ENCODE measurements at regions not wholly inside any gene's neighbourhood (a gene's known extent, or its start where the extent isn't known, plus 50 kb on each side); places are given as distances from the start of the nearest gene placed in this dataset.
"Not testable (repeated sequence)": the region's sequence is repeated elsewhere in the genome, so short reads cannot be mapped to it uniquely, and the experiment has no call there.

DNA sequence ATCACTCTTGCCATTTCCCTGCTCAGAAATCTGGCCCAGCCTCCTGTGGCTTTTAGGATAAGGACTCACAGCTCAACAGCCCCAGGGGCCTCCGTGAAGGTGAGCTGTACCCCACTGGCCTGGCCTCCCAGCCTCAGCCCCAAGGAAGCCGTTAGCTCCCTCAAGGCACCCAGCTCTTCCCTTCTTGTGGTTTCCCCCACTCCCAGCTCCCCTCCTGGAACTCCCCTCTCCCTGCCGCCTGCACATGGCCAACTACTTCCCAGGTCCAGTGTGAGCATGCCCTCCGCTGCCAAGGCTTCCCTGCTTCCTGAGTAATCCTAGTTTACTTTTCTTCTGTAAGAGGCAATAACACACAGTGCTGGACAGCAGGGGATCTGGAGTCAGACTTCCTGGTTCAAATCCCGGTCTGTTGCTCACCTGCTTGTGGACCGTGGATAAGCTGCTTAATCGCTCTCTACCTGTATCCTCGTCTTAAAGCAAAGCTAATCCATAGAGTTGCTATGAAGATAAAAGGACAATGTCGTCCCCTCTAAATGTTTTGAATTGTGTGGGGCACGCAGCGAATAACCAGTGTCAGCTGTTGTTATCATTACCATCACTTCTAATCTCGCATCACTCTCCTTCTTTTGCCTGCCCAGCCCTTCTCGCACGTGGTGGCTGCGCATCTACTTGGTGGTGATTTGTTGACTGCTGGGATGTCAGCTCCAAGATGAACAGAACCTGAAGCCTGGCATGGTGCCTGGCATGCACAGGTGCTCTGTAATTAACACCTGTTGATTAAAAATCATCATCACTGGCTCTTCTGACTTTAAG is 86.6 kb downstream of the C5orf15 start:
- no peak for DNase-seq (ENCODE audit: low read depth)

DNA sequence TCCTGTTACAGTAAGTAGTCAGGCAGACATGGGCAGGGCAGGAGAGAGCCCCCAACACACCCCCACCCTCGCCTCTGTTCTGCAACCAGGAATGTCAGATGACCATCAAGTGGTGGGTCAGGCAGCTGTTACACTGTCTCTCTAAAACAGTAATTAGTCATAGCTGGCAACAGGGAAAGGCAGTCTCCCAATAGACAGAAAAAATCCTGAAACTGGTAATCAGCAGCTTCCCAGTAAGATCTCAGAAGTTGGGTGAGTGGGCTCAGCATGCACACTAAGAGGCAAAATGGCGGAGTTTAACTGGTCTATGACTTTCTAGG is 90.2 kb downstream of the C5orf15 start:
- DNase-seq (ENCODE audit: low read depth) = no peak

DNA sequence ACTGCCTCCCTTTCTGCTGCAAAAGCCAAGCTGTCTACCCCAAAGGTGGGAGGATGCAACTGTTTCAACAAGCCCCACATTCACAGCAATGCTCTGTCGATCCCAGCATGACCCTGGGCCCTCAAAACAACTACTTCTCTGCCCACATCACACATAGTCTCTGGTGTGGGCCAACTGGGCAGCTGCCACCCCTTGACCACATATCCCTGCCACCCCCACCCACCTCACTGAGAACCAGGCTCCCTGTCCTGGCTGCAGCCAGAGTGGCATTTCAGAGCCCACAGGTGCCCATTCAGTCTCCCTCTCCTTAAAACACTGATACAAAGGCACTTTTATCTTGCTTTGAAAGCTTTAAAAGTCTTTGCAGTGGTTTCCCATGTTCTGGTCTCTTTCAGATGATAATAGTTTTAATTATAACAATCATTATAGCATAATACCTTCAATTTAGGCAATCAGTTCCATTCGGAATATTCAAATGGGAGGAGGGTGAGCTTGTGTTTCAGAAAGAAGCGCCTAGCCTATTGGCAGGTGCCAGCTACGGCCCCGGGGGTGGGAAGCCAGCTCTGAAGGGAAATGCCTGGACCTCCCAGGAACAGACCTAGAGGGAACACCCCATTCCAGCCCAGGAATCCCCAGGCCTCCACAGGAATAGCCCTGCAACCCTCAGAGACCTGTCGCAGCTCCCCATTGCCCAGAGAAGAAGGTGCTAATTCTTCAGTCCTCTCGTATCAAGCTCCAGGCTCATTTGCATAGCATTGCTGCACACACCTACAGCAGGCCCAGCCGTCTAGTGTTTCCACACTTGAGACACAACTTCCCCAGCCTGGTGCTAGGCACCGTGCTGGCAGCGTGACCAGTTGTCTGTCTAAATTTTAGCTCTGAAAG is 90.8 kb downstream of the C5orf15 start:
- DNase-seq (ENCODE audit: low read depth) = no peak

DNA sequence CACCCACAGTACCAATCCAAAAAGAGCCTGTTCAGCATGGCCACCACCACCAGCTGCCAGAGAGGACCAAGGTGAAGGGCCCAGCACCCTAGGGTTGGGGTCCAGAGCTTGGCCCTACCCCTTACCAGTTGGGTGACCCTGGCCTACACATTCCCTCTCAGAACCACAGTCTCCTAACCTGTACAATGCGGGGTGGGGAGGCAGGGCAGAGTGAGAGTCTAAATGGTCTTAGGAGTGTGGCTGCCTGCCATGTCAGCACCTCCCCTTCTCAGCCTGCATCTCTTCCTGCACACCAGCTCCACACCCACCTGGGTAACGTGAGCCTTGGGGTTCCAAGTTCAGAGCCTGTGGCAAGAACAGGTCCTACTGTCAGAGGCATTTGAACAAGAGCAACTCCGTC is 92.2 kb downstream of the C5orf15 start:
- DNase-seq (ENCODE audit: low read depth) = no peak

DNA sequence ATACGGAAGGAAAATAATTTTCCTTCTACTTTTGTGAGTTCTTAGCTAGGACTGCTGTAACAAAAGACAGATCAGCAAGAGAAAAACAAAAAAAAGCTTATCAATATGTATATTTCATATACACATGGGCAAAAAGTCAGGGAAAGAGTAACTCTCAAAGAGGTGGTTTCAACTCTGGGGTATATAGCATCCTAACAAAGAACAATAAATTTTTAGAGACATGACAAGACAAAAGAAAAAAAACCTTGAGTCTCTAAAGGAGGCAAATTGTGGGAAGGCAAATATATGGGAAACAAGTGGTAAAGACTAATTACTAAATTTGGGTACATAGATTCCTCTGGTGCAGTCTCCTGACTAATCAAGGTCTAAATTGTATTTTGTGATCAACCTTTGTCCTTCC is 93.2 kb downstream of the C5orf15 start:
- no peak for DNase-seq (ENCODE audit: low read depth)

DNA sequence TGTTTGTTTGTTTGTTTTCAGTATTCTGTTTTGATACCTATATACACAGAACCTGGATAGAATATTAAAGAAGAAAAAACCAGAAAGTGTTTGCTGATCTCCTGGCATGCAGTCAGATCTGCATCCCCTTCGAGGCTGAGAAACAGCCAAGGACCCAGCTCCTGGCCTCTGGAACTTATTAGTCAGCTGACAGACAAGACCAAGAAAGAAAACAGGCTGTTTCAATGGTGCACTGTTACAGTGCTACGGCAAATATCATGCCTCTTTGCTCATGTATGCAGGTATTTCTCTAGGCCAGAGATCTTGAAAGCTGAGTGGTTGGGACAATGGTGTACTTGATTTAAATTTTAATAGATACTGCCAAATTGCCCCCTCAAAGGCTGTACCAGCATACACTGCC is 95.0 kb downstream of the C5orf15 start:
- no peak for DNase-seq (ENCODE audit: low read depth)

DNA sequence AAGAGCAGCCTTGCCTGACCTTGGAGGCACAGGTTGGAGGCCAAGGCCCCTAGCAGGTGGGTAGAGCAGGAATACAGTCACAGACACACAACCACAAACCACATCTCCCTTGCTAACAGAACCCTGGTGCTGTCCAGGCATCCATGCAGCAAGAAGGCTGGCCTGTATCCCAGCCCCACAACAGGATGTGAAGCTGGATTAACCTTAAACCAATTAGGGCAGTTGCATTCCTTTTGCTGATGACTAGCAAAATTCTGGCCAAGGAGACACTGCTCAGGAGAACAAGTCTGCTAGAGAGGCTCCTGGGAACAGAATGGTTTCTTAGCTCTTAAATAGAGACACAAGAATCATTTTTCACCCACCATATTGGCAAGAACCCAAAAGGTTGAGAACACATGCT is 97.8 kb downstream of the C5orf15 start:
- DNase-seq (ENCODE audit: low read depth) = peak; percentile 61

DNA sequence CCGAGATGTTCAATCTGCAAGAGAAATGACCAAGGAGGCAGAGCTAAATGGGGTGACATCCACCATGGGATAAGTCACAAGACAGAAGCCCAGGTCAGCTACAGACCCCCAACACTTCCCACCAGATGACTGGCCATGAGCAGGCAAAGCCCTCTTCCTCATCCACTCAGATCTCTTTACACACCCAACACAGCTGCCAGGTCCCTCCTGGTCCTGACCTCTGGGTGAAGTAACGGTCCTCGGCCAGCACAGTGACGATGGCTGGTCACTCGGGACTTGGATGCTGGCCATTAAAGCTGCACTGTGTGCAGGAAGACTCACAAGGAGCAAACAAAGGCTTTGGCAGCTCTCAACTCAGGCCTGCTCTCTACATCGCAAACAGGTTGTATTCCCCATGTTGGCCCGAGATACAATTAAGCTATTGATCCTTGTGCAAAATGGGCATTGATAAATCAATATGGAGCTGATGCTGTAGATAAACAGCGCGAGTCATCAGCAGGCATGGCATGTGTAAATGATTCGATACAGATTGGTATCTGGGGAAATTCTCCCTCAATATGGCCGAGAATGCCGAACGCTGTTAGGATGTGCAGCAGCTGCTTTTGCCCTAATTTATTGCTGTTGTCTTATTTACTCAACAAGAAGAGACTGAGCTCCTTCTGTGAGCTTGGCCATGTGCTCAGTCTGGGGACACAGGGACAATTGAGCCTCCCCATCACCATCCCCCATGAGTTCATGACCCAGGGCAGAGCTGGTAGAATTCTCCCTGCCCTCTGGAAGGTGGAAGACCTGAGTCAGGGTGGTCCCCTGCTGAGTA is 98.7 kb downstream of the C5orf15 start:
- DNase-seq (ENCODE audit: low read depth) = no peak

DNA sequence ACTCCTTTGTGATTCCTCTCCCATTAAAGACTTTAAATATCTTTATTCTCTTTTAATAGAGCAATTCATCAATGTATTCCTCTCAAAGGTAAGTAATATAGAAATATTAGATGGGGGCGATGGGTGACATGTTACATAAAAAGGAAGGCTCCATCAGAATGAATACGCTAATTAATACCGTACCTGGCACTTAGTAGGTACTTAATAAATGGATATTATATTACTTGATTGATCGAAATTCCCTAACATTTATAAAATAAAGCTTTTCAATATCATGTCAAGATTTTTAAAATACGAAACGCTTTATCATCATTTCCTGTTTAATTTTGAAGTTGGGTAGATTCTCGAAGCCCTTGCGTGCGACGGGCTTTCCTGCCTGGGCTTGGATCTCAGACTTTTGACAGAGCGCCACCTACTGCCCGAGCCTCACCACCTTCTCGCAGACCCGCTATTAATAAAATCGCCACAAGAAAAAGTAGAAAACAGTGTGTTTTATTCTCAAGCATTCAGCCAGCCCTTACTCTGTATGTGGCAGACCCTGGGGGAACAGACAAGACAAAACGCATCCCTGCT is 99.4 kb downstream of the C5orf15 start:
- DNase-seq (ENCODE audit: low read depth) = peak; percentile 52

DNA sequence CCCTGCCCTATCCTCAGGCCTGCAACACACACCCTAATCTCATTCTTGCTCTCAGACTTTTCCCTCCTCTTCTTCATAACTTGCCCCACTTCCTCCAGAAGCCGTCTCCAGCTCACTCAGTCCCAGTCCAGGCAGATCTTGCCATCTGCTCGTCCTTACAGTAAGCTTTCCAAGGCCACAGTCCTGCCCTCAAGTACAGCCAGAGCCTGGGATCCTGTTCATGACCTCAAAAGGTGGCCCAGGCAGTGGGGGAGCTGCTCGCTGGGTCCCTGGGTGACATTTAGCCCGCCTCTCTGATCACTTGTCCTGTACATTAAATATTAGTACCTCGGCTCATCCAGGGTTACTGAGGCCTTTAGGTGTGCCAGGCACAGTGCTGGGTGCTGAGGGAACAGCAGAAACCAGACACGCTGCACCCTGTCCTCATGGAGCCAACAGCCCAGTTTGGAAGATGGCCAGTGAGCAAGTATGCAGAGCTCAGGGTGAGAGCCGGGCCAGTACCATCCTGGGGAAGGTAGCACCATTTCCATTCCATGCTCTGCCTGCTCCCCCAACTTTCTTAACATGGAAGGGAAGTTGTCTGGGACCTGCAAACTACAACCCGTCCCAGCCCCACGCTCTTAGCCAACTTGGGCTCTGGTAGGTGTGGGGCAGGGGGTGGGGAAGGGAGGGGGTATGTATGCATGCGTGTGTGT is 100.4 kb downstream of the C5orf15 start:
- DNase-seq (ENCODE audit: low read depth) = no peak

DNA sequence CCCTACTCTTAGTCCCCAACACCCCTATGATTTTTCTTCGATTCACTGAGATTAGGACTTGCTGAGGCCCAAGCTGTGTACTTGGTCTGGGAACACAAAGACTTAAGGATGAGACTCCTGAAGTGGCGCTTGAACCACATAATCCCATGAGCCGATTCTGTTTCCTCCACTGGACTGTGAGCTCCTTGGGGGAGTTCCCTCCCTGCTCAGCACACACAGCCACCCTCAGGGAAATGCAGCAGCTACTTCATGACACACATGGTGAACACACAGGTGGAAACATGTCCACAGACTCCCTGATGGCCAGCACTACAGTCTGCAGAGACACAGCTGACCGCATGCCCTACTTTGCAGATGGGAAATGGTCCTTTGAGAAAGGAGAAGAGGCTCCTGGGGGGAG is 101.1 kb downstream of the C5orf15 start:
- no peak for DNase-seq (ENCODE audit: low read depth)

DNA sequence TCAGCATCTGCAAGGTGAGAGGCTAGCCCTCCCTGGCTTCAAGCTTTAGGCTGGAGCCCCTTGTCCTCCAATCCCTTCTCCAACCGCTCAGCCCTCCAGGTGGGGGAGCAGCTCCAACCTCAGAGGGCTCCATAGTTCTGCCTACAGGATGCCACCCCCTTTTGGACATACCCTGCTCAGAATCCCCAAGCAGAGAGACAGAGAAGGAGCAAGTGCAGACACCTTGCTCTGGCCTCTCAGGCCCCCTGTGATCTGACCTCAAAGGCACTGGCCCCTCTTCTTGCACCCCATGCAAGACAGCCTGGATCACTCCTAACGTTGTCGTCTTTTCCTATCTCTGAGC is 101.6 kb downstream of the C5orf15 start:
- DNase-seq (ENCODE audit: low read depth) = no peak

DNA sequence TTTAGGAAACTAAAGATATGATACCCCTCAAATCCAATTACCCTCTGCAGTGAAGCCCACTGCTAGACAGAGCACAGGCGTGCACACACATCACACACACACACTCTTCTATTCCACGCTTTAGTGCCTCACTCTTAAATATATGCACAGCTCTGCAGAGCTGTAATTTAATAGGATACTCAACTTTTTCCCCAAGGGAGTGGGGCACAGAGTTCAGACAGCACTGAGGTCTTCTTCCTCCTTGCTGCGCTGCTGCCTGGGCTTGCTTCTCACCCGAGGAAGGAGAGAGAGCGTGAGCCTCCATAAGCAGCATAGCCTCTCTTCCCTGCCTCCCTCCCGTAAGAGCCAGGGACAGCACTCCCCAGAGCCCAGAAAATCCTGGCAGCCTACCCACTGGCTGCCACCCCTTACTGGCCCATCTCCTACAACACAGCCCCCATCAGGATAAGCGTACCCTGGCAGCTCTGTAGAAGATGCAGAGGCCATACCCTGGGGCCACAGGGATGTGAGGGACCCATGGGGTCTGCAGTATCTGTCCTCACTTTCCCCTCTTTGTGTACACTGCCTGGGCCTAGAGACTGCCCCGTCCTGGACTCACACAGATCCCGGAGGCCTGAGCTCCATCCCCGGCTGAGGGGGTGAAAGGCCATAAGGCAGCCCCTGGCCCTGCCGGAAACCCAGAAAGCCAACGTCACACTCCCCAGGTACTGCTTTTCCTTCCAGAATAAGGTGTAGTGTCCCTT is 102.1 kb downstream of the C5orf15 start:
- no peak for DNase-seq (ENCODE audit: low read depth)

DNA sequence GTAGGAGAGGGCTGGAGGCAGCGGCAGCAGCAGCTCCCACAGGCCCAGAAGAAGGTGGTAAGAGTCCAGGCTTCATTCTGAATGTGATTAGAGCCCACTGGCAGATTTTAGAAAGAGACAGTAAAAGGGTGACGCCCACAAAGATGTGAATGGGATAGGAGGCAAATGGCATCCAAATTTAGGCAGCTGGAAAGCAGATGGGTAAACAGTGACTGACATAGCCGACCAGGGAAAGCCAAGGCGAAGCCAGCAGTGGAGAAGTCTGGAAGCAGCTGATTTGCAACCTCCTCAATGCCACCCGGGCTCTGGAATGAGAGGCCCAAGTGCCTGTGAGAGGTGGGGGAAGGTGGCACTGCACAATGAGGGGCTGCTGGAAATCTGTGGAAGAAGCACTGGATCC is 103.3 kb downstream of the C5orf15 start:
- DNase-seq (ENCODE audit: low read depth) = no peak

DNA sequence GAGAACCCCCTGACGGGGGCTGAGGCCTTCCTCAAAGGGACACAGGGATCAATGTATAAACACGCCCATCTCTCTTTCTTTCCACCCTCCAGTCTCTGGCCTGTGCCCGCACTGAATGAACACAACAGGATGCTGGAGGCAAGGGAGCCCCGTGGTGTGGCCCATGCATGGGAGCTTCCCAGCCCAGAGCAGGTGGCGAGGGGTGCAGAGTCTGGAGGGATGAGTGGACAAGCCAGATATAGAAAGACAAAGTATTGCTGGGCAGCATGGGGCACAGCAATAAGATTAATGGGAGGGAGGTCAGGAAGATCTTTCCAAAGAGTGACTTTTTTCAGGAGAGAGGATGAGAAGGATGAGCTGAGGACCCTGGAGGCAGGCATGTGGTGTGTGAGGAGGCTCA is 103.7 kb downstream of the C5orf15 start:
- no peak for DNase-seq (ENCODE audit: low read depth)

DNA sequence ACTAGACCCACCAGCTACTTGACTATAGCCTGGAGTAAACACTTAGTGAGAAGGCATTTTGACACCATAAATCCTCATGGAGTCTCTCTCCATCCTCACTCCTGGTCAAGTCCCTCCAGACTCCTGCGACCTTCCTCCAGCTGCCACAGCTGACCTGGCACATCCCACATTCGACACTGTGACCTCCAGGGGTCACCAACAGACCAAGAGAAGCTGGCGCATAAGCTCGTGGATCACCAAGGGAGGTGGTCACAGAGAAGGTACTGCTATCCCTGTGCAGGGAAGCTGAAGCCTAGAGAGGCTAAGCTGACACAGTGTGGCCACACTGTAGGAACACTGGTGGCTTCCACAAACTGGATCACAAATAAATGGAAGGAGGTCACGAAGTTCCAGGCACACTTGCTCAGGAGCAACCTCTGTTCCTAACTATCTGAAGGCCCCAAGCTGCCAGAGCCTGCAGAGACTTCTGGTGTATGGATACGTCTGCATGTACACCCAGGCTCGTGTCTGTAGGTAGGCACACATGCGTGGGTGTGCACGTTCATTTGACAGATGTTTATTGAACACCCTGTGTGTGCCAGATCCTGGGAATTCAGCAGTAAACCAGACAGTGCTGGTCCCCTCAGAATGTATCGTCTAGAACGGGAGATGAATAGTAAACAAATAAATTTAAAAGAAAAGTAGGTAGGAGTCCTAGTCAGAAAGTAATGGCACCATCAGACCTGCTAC is 104.4 kb downstream of the C5orf15 start:
- DNase-seq (ENCODE audit: low read depth) = no peak

DNA sequence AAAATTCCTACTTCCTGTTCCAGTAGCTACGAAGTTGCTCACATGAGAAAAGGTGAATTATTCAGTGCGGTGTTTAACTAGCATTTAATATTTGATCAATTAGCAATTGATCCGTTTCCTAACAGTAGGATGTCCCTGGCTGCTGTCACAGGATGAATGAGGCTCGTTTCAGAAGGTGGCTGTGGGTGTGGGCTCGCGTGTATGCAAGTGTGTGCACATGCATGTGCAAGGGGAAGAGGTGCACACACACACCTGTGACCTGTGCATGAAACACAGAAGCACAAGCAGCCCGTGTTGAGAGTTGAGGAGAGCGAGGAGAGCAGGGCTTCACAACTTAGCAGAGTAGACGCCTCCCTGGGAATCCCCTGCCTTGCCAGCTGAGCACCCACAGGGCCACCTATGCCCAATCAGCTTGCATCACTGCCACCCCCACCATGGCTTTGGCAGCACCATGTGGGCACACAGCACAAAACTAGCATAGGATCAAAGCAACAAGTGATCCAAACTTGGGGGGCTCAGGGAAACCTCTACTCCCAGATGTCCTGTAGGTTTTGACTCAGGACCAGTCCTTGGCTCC is 107.2 kb downstream of the C5orf15 start:
- DNase-seq (ENCODE audit: low read depth) = no peak

DNA sequence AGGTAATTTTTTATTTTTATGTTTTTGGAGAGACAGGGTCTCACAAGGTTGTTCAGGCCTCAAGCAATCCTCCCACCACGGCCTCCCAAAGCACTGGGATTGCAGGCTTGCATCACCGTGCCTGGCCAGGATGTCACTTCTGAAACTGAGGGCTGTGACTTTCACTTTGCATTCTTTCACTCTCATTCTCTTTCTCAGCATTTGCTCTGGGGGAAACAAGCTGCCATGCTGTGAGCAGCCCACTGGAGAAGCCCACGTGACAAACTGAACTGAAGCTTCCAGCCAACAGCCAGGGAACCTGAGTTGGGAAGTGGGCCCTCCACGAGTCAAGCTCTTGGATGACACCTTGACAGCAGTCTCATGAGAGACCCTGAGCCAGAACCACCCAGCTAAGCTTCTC is 109.4 kb downstream of the C5orf15 start:
- no peak for DNase-seq (ENCODE audit: low read depth)

DNA sequence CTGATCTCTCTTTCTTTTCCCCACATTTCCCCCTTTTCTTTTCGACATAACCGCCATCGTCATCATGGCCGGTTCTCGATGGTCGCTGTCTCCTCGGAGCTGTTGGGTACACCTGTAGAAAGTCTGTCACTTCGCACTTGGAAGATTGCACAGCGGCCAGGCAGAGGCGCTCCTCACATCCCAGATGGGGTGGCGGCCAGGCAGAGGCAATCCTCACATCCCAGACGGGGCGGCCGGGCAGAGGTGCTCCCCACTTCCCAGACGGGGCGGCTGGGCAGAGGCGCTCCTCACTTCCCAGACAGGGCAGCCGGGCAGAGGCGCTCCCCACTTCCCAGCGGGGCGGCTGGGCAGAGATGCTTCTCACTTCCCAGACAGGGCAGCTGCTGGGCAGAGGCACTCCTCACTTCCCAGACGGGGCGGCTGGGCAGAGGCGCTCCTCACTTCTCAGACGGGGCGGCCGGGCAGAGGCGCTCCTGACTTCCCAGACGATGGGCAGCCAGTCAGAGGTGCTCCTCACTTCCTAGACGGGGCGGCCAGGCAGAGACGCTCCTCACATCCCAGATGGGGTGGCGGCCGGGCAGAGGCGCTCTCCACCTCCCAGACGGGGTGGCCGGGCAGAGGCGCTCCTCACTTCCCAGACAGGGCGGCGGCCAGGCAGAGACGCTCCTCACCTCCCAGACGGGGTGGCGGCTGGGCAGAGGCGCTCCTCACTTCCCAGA is 110.7 kb downstream of the C5orf15 start:
- DNase-seq (ENCODE audit: low read depth) = not testable (repeated sequence)

Measured in amniotic epithelial cell (primary cell).